Spleen (tissue), 11 donors: ENCODE measurements at regions not wholly inside any gene's neighbourhood (a gene's known extent, or its start where the extent isn't known, plus 50 kb on each side); places are given as distances from the start of the nearest gene placed in this dataset.

Experiments used
- DNase-seq: peaks from one replicate; pipeline ENCODE4 v3.0.0-alpha.2; 2020
- H3K27ac ChIP-seq, 8 donors: fragments of 200-600 bp; sonication (generic) in 7 of 8; 1 replicate in 4 of 8; 2 replicates in 4 of 8; pipeline versions ENCODE4 v1.5.0 to v1.8.0; 2016 to 2021; ENCODE audit warnings: inconsistent platforms in 4 of 8, mild to moderate bottlenecking in 4 of 8, moderate library complexity in 1 of 8
- H3K27me3 ChIP-seq, 7 donors: fragments of 200-600 bp; sonication (generic) in 6 of 7; replicated peaks in 1 of 7; 1 replicate in 4 of 7; 2 replicates in 3 of 7; pipeline versions ENCODE4 v1.5.0 to v1.8.0; 2016 to 2021; ENCODE audit warnings: inconsistent platforms in 3 of 7, mild to moderate bottlenecking in 1 of 7
- H3K36me3 ChIP-seq, 6 donors: fragments of 200-600 bp; sonication (generic) in 5 of 6; 1 replicate in 4 of 6; 2 replicates in 2 of 6; pipeline versions ENCODE4 v1.5.0 to v1.8.0; 2016 to 2021; ENCODE audit warnings: inconsistent platforms in 2 of 6
- H3K4me1 ChIP-seq, 6 donors: fragments of 200-600 bp; sonication (generic) in 5 of 6; 1 replicate in 3 of 6; 2 replicates in 3 of 6; pipeline versions ENCODE4 v1.5.0 to v1.8.0; 2016 to 2021; ENCODE audit warnings: inconsistent platforms in 3 of 6
- H3K4me3 ChIP-seq, 8 donors: fragments of 200-600 bp; sonication (generic) in 7 of 8; 1 replicate in 4 of 8; 2 replicates in 4 of 8; pipeline versions ENCODE4 v1.5.0 to v1.8.0; 2016 to 2021; ENCODE audit warnings: inconsistent platforms in 4 of 8, mild to moderate bottlenecking in 4 of 8, moderate library complexity in 2 of 8
- H3K9me3 ChIP-seq, 8 donors: fragments of 200-600 bp; sonication (generic) in 7 of 8; 1 replicate in 4 of 8; 2 replicates in 4 of 8; pipeline versions ENCODE4 v1.5.0 to v1.8.0; 2016 to 2021; ENCODE audit warnings: inconsistent platforms in 4 of 8
- POLR2A ChIP-seq, 3 donors: fragments of 450-650 bp; IDR thresholded peaks; one replicate each; pipeline ENCODE4 v1.5.1; 2017; ENCODE audit warnings: antibody characterized with exemption in 3 of 3, mild to moderate bottlenecking in 1 of 3
- POLR2AphosphoS5 ChIP-seq, 3 donors: sonication (generic); formaldehyde crosslinking; IDR thresholded peaks; one replicate each; pipeline ENCODE4 v1.5.1; 2017; ENCODE audit warnings: antibody characterized with exemption in 3 of 3
- WGBS, 5 donors: extraction: QIAGEN DNeasy Blood & Tissue Kit in 3 of 5; methylation state at CpG; one replicate each; pipeline versions ENCODE4 v1.1.5 to v1.1.7; 2013 to 2018; 5-methylcytosine and 5-hydroxymethylcytosine counted together
- intact Hi-C: fragments of 100-400 bp; cut with DNase I; formaldehyde crosslinking; loops from one replicate; pipeline ENCODE4 v1.15.0; 2023; ENCODE audit warnings: low total_unique reads
- TF ChIP-seq, protein P1 (sequence below), 11 experiments: fragments of 200-600 bp in 7 of 11; fragments of 450-650 bp in 4 of 11; sonication (generic) in 4 of 11; IDR thresholded peaks in 8 of 11; conservative IDR thresholded peaks in 3 of 11; 1 replicate in 7 of 11; 2 replicates in 4 of 11; pipeline versions ENCODE4 v1.4.0 to v1.8.0; 2016 to 2021; ENCODE audit warnings: antibody characterized with exemption in 11 of 11, inconsistent platforms in 4 of 11, mild to moderate bottlenecking in 1 of 11
- donor health status: healthy with polysubstance abuse.
- donor health status: DM: no; HTN: no; CAD: no; lungs with moderate emphysema.
- donor health status: DM: no; HTN: no; CAD: no.
- donor health status: Bipolar disorder and iron deficiency.
- donor health status: healthy.
- donor health status: DM: no; HTN: no; CAD: no.
- donor health status: DM: yes; HTN: yes; CAD: no.

DNA sequence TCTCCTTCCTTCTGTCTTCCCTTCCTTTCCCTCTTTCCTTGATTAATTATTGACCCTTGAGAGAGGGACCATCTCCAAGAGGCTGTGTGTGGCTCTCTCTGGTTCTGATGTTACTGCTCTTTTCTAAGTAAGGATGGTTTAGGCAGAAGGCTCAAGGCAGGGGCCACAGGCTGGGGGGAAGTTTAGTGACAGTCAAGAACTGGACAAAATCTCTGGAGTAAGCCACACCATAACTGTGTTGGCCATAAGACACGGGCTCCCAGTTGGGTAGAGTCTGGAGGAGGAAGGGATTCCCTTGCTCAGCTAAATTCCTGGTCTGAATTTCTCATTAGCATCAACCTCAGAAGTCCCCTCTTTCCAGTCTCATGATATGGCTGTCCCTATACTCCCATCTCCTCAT is 74.7 kb downstream of the BUD13 start:
- Histone ChIP-seq H3K4me3 (no peak overlapping the region), H3K9me3 (no peaks in the 10 kb centered on the region), H3K4me1 (no peaks in the 10 kb centered on the region), H3K27me3 (peaks cover 0 to 27% (median 0%) of the 10 kb centered on the region in 7 donors), H3K27ac (no peak overlapping the region), H3K36me3 (no peaks in the 10 kb centered on the region)
- WGBS, 5 donors = 33 to 78% (median 54%) methylated on average over 1 of the region's 1 CpG
- intact Hi-C loops = loop anchor here (10.0 kb wide), 1 partner anchor 1363 kb away; no protein-coding TSS in a partner anchor
- DNase-seq = peak; percentile 12
- TF ChIP-seq, protein P1, sequence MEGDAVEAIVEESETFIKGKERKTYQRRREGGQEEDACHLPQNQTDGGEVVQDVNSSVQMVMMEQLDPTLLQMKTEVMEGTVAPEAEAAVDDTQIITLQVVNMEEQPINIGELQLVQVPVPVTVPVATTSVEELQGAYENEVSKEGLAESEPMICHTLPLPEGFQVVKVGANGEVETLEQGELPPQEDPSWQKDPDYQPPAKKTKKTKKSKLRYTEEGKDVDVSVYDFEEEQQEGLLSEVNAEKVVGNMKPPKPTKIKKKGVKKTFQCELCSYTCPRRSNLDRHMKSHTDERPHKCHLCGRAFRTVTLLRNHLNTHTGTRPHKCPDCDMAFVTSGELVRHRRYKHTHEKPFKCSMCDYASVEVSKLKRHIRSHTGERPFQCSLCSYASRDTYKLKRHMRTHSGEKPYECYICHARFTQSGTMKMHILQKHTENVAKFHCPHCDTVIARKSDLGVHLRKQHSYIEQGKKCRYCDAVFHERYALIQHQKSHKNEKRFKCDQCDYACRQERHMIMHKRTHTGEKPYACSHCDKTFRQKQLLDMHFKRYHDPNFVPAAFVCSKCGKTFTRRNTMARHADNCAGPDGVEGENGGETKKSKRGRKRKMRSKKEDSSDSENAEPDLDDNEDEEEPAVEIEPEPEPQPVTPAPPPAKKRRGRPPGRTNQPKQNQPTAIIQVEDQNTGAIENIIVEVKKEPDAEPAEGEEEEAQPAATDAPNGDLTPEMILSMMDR (IDR thresholded peaks at IDR 0.05 in 8 of 11, conservative IDR thresholded peaks at IDR 0.05 in 3 of 11) = no peak

DNA sequence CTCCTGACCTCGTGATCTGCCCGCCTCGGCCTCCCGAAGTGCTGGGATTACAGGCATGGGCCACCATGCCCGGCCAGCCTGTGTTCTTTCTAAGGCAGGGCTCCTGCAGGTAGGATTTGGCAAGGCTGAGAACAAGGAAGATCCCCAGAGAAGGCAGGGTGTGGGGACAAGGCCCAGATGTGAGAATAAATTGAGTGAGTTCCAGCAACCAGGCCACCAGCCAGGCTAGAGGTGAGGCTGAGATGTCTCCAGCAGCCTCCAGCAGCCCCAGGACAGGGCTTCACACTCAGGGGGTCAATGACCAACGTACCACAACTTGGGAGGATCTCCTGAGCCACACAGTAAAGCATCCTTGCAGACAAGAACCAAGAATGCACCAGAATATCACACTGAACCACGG is 75.1 kb downstream of the BUD13 start:
- Histone ChIP-seq H3K4me3 (no peak overlapping the region), H3K9me3 (no peaks in the 10 kb centered on the region), H3K27me3 (peaks cover 0 to 32% (median 0%) of the 10 kb centered on the region in 7 donors), H3K27ac (no peak overlapping the region), H3K4me1 (no peaks in the 10 kb centered on the region), H3K36me3 (no peaks in the 10 kb centered on the region)
- DNase-seq = peak; percentile 14
- WGBS, 5 donors = 68 to 81% (median 75%) methylated on average over 7 of the region's 7 CpGs
- intact Hi-C loops = loop anchor here (10.0 kb wide), 1 partner anchor 1363 kb away; no protein-coding TSS in a partner anchor
- TF ChIP-seq, protein P1 (IDR thresholded peaks at IDR 0.05 in 8 of 11, conservative IDR thresholded peaks at IDR 0.05 in 3 of 11) = no peak
- TF ChIP-seq POLR2AphosphoS5 (IDR thresholded peaks at IDR 0.05) = no peak

DNA sequence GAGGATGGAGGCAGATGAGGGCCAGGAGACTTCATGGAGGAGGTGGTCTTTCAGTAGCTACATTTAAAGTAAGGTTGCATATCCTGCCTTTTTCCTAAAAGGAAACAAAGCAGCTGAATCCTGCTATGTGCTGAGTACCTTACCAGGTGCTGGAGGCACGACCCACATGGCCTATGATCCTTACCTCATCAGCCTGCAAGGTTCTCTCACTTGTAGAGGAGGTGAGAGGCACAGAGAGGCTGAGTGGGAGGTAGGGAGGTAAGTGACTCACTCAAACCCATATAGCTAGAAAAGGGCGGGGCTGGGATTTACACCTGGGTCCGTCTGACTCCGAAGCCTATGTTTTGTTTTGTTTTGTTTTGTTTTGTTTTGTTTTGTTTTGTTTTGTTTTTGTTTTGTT is 75.8 kb downstream of the BUD13 start:
- no peak overlapping the region for H3K27ac ChIP-seq
- WGBS, 5 donors = 70 to 89% (median 79%) methylated on average over 4 of the region's 4 CpGs
- no peaks in the 10 kb centered on the region for H3K36me3 ChIP-seq
- H3K4me3 ChIP-seq = no peak overlapping the region
- intact Hi-C loops = loop anchor here (10.0 kb wide), 1 partner anchor 1362 kb away; no protein-coding TSS in a partner anchor
- no peaks in the 10 kb centered on the region for H3K9me3 ChIP-seq
- H3K4me1 ChIP-seq = no peaks in the 10 kb centered on the region
- TF ChIP-seq, protein P1 (IDR thresholded peaks at IDR 0.05 in 8 of 11, conservative IDR thresholded peaks at IDR 0.05 in 3 of 11) = no peak
- TF ChIP-seq POLR2AphosphoS5 (IDR thresholded peaks at IDR 0.05) = no peak
- TF ChIP-seq POLR2A (IDR thresholded peaks at IDR 0.05) = no peak
- peak; percentile 6 for DNase-seq
- peaks cover 0 to 38% (median 0%) of the 10 kb centered on the region in 7 donors for H3K27me3 ChIP-seq

DNA sequence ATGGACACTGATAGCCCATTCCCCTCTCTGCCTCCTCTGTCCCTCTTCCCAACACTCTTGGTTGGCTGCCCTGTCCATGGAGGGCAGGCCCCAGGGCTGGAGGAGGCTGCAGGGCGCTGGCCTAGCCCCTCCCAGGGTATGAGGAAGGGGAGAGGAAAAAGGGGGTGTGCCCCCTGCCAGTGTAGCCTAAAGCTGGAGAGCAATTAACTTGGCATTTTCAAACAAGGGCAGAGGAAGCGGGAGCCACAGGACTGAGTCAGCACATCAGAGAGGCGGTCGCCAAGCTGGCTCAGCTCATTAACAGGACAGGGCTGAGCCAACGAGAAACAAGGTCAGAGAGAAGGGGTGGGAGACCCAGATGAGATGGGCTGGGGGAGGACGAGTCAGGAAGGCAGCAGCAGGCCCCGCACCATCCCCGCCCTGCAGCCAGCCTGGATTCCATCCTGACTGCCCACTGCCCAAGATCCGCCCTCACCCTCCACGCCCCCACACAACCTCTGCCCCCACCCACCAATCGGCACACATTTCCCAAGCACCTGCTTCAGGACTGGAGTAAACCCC is 76.3 kb downstream of the BUD13 start:
- 28 to 42% (median 33%) methylated on average over 10 to 11 of the region's 11 CpGs for WGBS, 5 donors
- H3K27me3 ChIP-seq = peaks cover 0 to 41% (median 0%) of the 10 kb centered on the region in 7 donors
- TF ChIP-seq POLR2AphosphoS5 (IDR thresholded peaks at IDR 0.05) (no peak), POLR2A (IDR thresholded peaks at IDR 0.05) (no peak)
- TF ChIP-seq, protein P1 (IDR thresholded peaks at IDR 0.05 in 8 of 11, conservative IDR thresholded peaks at IDR 0.05 in 3 of 11) = no peak
- no peaks in the 10 kb centered on the region for H3K9me3 ChIP-seq
- peak; percentile 59 for DNase-seq
- intact Hi-C loops = loop anchor here (10.0 kb wide), 1 partner anchor 1362 kb away; no protein-coding TSS in a partner anchor
- H3K27ac ChIP-seq = no peak overlapping the region
- H3K4me1 ChIP-seq = peaks cover 0 to 4% (median 0%) of the 10 kb centered on the region in 6 donors
- H3K4me3 ChIP-seq = no peak overlapping the region
- H3K36me3 ChIP-seq = no peaks in the 10 kb centered on the region
